Brain pericyte (primary cell): ENCODE measurements at regions not wholly inside any gene's neighbourhood (a gene's known extent, or its start where the extent isn't known, plus 50 kb on each side); places are given as distances from the start of the nearest gene placed in this dataset.
"Not testable (repeated sequence)": the region's sequence is repeated elsewhere in the genome, so short reads cannot be mapped to it uniquely, and the experiment has no call there.

Source experiments
- DNase-seq: peaks from one replicate; pipeline ENCODE4 v3.0.0-alpha.2; 2012; ENCODE audit warnings: low read depth, low spot score

GRCh38 chr19:28603453-28603852 lies 609.5 kb downstream of the UQCRFS1 start:
- DNase-seq: no peak

- DNase-seq: no peak
Measured at GRCh38 chr19:28602675-28603298, 610.2 kb downstream of the UQCRFS1 start.

- no peak for DNase-seq
Measured at GRCh38 chr19:28601723-28602440, 611.1 kb downstream of the UQCRFS1 start.

DNA sequence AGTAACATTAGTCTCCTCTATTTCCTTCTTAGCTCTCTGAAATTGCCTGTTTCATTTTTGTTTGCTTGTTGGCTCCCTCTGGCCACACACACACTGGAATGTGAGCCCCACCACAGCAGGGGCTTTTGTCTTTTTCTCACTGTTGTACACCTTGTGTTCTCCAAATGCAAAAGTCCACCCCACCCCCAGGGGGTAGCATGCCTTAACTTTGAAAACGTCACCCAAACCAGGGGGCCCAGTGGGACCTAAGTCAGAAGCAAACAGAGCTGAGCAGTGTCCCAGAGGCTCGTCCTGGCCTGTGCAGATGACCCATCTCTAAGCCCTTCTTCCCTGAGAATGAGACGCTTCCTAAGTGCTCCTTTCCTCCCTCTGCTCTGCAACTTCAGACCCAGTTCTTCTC lies 614.1 kb downstream of the UQCRFS1 start:
- no peak for DNase-seq

GRCh38 chr19:28596561-28597071 lies 616.3 kb downstream of the UQCRFS1 start:
- DNase-seq: no peak

- DNase-seq: no peak
Measured at GRCh38 chr19:28595722-28596480, 617.0 kb downstream of the UQCRFS1 start.

- DNase-seq: no peak
Measured at GRCh38 chr19:28594737-28595136, 618.2 kb downstream of the UQCRFS1 start.

DNA sequence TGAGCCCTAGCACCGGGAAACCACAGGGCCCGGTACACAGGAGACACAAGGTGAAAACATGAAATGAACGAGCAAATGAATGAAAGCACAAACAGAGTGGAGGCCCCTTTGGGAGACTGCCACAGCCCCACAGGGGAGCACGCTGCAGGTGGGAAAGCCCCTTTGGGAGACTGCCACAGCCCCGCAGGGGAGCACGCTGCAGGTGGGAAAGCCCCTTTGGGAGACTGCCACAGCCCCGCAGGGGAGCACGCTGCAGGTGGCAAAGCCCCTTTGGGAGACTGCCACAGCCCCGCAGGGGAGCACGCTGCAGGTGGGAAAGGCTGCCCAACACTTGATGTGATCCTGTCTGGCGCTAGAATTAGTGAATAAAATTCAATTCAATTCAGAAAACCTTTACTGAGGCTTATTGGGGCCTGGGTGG lies 623.0 kb downstream of the UQCRFS1 start:
- DNase-seq: not testable (repeated sequence)

- no peak for DNase-seq
Measured at GRCh38 chr19:28586474-28586873, 626.5 kb downstream of the UQCRFS1 start.

DNA sequence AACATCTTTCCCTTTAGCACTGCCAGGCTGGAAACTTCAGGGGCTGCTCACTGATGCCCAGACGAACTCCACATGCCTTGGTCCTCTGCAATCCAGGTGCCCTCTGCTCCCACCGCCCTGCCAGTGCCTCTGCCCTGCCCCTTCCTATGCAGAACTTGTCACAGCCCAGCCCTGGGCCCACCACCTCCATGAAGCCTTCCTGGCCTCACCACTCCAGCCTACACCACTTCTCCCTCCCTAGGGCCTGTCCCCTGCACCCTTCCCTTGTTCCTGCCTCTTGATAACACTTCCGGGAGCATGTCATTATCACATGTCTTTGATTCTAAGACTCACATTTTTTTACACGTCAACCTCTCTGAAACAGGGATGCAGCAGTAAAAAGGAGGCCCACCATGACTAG lies 627.2 kb downstream of the UQCRFS1 start:
- DNase-seq: no peak

- no peak for DNase-seq
Measured at GRCh38 chr19:28583713-28584112, 629.2 kb downstream of the UQCRFS1 start.

DNA sequence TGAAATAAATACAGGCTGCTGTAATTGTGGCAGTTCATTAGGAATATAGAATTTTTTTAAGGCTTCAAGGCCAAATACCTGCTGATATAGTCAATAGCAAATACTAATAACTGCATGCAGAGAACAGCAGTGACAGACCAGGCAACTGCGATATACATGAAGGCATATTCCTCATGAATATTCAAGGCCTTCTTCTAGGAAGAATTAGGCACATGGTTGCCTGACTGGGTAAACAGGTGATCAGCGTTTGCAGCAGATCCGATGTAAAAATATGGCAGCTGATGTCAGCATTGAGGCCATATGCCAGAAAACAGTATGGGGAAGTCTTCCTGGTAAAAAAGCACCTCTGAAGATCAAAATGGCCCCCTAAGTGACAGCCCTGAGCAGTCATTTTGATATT lies 629.7 kb downstream of the UQCRFS1 start:
- no peak for DNase-seq

- no peak for DNase-seq
Measured at GRCh38 chr19:28582796-28583195, 630.2 kb downstream of the UQCRFS1 start.

DNA sequence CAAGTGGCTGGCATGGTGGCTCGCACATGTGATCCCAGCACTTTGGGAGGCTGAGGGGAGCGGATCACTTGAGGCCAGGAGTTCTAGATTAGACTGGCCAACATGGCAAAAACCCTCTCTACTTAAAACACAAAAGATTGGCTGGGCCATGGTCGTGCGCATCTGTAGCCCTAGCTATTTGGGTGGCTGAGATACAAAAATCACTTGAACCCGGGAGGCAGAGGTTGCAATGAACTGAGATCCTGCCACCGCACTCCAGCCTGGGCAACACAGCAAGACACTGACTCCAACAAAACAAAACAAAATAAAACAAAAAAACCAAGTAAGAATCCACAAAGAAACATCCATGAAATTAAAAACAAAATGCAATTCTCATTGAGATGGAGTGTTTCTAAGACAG lies 630.6 kb downstream of the UQCRFS1 start:
- DNase-seq: no peak

GRCh38 chr19:28581468-28581770 lies 631.5 kb downstream of the UQCRFS1 start:
- DNase-seq: no peak

GRCh38 chr19:28578786-28579505 lies 634.0 kb downstream of the UQCRFS1 start:
- no peak for DNase-seq

DNA sequence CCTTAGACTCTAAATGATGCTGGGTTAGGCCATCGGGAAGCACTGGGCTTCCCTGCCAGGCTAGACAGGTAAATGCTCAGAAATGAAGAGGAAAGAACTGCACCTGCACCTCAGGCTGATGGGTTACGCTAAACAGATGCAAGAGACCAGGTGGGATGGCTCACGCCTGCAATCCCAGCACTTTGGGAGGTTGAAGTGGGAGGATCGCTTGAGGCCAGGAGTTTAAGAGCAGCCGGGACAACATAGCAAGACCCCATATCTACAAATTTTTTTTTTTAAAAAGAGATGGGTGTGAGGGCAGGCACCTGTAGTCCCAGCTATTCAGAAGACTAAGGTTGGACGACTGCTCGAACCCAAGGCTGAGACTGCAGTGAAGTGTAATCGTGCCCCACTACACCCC lies 634.7 kb downstream of the UQCRFS1 start:
- DNase-seq: no peak

DNA sequence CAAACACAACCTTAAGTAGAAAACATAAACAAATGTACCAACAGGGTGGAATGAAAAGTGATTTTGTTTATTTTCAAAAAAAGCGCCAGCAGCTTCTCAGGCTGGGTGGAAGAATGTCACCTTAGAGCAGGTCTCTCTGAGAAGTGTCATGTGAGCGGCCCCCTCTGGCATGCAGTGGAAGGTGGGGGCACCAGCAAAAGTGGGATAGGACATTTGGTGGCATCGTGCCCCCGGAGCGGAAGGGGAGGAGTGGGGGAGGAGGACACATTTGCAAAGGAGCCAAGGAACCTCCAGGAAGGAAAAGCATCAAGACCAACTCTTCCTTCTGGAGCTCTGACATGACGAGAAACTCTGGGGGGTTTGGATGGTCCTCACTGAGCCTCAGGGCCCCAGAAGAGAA lies 635.3 kb downstream of the UQCRFS1 start:
- no peak for DNase-seq

- DNase-seq: no peak
Measured at GRCh38 chr19:28577233-28577632, 635.7 kb downstream of the UQCRFS1 start.

DNA sequence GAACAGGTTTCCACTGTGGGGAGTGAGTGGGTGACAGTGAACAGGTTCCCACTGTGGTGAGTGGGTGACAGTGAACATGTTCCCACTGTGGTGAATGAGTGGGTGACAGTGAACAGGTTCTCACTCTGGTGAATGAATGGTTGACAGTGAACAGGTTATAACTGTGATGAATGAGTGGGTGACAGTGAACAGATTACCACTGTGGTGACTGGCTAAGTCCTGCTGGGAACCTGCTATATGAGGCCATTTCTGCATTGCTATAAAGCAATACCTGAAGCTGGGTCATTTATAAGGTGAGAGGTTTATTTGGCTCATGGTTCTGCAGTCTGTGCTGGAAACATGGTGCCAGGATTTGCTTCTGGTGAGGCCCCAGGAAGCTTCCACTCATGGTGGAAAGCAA lies 637.1 kb downstream of the UQCRFS1 start:
- no peak for DNase-seq

GRCh38 chr19:28575312-28575711 lies 637.6 kb downstream of the UQCRFS1 start:
- not testable (repeated sequence) for DNase-seq

DNA sequence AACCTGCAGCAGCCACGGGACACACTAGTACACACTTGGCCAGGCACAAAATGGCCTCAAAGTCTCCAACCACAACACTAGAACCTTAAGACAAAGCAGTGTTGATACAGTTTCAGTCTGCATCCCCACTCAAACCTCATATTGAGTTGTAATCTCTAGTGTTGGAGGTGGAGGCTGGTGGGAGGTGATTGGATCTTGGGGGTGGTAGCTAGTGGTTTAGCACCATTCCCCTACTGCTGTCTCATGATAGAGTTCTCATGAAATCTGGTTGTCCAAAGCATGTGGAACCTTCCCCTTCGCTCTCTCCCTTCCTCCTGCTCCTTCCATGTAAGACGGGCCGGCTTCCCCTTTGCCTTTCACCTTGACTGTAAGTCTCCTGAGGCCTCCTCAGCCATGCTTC lies 638.7 kb downstream of the UQCRFS1 start:
- no peak for DNase-seq
